RPMI7951 (cell line): ENCODE measurements at regions not wholly inside any gene's neighbourhood (a gene's known extent, or its start where the extent isn't known, plus 50 kb on each side); places are given as distances from the start of the nearest gene placed in this dataset.
"Not testable (repeated sequence)": the region's sequence is repeated elsewhere in the genome, so short reads cannot be mapped to it uniquely, and the experiment has no call there.

Experiments
- DNase-seq: peaks from one replicate; pipeline ENCODE4 v3.0.0-alpha.2; 2012; ENCODE audit warnings: low read depth

DNA sequence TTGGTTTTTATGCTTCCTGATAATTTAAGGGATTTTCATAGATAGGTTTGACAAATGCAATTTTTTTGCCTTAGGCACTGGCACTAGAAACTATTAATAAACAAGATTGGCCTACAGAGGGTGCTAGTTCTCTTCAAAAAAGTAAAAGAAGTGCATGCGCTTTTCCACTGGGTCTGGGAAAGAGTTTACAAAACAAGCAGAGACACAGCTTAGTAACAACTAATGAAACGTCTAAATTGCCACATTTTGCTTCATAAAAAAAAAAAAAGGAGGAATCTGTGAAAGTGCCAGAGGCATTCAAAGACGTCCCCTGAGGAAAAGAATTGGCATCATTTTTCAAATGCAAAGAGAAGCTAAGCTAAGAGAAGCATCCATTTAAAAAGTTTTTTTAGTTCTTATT is 58.3 kb upstream of the EEA1 start:
- DNase-seq: peak; percentile 57

DNA sequence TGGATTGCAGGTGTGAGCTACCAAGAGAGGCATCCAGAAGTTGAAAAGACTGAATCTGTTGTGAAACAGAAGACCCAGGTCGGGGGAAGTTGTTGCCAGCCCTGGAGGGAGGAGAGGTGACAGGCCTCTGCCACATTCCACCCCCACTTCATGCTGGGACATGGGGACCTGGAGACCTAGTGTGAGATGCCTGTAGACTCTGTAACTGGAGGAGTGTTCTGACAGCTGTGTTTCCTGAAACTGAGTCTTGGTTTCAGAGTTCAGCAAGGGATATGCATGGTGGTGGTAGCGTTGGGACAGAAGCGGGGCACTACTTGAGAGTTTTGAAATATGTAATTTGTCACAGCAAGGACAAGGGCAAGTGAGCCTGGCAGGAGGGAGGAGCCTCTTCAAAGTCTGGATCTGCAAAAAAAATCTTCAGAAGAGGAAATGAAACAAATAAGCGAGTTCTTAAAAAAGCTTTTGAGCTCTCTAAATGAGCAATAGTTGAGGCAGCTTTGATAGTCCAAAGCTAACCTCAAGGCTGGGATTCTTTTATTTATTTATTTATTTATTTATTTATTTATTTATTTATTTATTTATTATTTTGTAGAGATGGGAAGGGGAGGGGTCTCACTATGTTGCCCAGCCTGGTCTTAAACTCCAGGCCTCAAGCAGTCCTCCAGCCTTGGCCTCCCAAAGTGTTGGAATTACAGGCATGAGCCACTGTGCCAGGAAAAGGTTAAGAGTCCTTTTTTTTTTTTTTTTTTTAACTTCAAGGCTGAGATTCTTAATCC is 58.9 kb upstream of the EEA1 start:
- no peak for DNase-seq

DNA sequence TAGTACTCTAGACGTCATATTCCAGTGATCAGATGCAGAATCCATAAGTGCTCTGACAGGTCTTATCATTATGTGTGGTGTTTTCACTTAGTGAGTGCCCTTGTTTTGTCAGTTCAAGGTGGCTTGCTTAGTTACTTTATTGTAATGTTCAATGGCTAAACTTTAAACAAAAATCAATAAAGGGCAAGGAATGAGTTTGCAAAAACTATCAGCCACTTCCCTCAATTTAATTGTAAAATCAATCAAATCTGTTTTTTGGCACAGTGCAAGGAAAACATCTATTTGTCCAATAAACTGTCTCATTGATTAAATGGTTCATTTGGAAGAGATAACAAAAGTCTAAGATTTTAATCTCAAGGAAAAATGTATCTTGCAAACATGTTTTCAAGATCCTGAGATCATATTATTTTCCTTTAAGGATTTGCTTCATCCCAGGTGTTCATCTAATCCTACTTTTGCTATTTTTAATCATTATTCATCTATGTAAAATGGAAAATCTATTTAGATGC is 59.6 kb upstream of the EEA1 start:
- DNase-seq: no peak

DNA sequence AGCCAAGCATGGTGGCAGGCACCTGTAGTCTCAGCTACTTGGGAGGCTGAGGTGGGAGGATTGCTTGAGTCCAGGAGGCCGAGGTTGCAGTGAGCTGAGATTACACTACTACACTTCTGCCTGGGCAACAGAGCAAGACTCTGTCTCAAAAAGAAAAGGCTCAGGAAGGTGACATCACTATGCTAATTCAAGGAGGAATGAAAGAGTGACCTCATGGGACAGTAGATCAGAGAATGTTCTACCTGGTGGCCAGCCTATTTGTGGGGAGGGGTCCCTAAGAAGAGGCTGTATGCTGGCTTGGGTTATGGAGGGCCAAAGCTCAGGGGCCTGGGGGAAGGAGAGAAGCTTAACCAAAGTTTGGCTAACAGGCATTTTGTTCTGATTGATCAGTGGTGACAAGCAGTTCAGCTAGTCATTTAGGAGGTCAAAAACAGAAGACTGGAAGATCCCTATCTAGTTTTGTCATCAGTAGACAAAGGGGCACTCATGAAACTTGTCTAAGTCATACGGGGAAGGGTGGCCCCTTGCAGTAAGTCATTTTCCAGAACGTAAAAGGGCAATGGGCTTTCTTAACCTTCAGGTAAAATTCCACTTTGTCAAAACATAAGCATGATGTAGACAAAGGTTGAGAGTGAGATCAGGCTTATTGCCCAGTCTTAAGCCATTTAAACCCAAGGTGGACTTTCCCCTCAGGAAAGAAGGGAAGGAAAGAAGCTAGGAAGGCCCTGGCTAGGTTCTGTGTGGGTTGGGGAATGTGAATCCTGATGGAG is 60.8 kb upstream of the EEA1 start:
- no peak for DNase-seq

DNA sequence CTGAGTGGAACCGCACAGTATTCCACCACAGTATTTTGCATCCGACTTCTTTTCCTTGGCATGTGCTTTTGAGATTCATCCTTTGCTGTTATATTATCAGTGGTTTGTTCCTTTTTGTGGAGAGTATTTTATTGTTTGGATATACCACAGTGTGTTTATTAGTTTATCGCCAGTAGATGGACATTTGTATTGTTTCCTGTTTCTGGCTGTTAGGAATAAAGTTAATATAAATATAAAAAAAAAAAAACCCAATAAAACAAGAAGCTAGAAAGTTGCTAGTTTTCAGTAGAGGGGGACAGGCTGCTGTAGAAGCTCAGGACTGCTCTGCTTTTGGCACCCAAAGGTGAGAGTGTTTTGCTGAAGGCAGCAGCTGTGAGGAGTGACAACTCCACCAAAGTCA is 62.0 kb upstream of the EEA1 start:
- DNase-seq: no peak

DNA sequence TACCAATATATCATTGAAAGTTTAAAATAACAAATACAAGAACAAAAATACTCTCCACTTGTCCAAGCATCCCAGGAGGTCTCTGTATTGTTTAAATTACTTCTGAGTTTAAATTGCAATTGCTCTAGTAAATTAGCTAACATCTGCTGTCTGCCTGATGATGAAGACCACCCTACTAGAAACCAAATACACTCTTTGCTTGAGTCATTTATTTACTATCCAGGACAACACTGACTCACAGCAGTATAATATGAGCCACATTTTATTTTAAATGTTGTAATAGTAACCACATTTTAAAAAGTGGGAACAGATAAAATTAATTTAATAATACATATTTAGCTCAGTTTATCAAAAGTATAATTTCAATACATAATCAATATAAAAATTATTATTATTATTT is 62.9 kb upstream of the EEA1 start:
- no peak for DNase-seq

DNA sequence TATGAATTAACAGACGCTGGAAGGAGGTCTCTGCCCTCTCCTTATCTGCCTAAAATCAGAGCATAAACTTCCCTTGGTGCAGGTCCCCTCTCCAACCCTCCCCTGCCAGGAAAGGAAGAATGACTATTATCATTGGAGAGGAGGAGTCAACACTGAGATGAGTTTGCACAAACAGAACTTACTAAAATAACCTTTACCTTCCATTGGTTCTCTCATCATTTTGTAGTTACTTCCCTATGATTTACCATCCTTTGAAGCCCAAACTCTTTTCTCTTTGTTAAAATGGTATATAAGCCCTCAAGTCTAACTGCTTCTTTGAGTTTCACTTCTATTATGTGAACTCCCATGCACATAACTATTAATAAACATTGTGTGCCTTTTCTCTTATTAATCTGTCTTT is 64.2 kb upstream of the EEA1 start:
- DNase-seq: no peak

DNA sequence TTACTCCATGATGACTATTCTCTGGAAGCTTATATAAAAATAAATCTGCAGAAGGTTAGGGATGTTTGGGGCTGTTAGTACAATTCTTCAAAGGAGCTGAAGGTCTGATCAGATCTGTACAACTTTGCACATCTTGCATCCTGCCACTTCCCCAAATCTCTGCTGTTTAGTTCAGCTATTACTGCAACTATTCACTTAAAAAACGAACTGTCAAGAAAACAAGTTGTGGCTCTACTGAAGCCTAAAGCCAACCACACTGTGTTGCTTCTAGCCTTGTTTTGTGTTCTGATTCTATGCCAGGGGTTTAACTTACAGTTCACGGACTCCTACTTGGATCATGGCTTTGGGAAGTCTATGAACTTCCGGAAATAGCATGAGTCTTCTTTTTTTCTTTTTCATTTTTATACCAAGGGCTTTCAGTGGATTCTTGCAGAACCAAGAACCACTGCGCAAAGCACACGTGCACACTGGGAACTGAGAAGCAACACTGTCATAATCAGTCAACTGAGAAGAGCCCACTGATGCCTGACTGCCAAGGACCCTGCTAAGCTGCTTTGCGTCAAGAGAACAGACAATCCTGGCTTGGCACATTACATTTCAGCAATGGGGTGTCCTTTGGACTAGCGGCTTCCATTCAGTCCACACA is 66.3 kb upstream of the EEA1 start:
- DNase-seq: no peak

DNA sequence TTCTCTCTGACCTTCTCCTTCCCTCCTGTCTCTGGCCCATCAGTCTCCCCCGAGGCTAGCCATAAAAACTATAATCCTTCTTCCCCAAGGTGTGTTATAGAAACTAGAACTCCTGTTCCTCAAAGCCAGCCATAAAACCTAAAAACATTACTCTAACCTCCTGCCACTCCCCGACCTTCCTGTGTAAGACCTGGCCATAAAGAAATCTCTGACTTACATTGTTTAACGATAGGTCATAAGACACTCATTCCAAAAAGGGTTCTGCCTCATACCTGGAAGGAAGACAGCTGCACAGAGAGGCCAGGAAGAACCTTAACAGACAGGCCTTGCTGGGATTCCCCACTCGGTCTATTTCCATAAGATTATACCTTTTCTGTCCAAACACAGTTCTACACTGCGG is 70.9 kb upstream of the EEA1 start:
- no peak for DNase-seq

DNA sequence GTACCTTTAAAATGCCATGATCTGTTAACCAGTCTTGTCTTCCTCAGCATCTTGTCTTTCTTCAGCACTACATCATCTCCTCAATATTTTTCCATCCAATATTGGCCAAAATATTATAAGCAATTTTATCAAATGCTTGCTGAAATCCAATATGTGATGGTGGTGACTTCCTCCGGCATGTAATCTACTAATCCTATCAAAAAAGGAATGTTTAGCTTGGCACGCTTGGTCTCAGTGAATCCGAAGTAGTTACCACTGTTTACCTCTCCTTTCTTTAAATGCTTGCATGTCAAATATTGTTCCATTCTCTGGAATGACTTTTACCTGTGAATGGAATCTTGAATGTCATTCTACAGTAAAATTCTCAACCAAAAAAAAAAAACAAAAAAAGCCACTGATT is 72.3 kb upstream of the EEA1 start:
- DNase-seq: no peak

DNA sequence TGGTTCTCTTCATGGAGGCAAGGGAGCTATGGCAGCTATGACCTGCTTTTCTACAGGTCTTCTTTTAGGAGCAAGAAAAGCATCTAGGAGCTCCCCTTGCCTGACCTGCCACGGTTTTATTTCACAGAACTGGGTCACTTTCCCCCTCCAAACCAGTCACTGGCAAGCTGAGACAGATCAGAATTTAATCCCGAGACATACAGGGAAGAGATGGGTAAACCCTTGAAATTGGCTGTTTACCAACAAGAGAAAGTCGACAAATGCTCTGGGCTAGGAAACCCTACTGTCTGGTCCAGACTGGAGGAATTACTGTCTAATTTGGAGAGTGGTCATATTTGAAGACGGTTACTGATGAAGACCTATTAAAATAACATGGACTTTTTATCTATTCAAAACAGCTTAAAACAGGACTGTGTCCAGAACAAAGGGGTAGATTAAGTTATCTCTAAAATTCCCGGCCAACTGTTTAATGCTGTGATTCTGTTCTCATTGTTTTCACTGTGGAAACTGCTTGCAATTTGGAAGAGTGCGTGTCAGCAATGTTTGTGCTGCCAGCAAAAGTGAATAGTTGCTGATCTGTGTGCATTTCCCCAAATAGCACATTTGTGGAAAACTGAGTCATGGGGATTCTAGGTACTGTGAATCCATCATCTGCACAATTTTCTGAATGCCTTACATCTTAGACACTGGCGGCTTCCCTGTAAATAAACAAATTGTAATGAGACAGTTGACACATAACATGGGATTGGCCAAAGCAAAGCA is 73.4 kb upstream of the EEA1 start:
- DNase-seq: peak; percentile 53

DNA sequence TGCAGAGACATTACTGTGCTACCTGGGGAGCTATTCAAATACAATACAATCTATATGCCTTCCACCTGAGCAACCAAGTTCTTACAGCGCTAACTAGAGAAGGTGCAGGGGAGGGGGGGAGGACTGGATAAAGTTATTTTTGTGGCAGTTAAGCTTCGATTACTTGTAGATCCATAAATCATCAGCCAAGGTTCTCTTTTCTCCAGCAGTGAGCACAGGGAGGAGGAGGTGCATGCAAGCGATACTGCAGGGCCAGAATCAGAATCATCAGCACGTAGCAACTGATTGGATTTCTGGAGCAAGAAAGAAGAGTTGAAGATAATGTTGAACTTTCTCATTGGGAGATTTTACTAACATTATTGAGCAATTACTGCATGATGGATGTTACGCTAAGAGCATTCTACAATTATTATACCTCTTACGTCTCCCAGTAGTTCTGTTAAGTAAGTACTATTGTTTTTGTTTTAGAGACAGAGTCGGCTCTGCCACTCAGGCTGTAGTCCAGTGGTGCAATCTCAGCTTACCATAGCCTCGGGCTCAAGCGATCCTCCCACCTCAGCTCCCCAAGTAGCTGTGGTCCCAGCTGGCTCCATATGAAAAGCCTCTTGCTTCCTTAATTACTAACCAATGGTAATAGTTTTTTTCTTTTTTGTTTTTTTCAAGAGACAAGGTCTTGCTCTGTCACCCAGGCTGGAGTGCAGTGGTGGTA is 74.6 kb upstream of the EEA1 start:
- peak; percentile 41 for DNase-seq

DNA sequence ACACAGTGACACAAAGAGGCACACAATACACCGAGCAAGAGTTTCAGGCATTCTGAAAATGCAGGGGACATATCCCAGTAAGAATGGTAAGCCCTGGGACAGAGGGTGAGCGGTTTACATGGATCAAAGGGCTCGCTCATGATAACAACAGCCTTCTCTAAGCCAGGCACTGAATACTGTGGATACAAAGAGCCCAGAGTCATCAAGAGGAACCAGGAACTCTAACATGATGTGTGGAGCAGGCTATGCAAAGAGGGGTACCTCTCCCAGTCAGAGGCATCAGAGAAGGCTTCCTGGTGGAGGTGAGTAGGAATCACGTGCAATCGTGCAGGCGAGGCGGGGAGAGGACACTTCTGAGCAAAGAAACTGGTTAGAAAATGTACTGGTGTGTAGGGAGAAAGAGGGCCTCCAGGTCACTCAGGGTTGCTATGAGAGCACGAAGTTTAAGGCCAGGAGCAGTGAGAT is 76.9 kb upstream of the EEA1 start:
- no peak for DNase-seq

DNA sequence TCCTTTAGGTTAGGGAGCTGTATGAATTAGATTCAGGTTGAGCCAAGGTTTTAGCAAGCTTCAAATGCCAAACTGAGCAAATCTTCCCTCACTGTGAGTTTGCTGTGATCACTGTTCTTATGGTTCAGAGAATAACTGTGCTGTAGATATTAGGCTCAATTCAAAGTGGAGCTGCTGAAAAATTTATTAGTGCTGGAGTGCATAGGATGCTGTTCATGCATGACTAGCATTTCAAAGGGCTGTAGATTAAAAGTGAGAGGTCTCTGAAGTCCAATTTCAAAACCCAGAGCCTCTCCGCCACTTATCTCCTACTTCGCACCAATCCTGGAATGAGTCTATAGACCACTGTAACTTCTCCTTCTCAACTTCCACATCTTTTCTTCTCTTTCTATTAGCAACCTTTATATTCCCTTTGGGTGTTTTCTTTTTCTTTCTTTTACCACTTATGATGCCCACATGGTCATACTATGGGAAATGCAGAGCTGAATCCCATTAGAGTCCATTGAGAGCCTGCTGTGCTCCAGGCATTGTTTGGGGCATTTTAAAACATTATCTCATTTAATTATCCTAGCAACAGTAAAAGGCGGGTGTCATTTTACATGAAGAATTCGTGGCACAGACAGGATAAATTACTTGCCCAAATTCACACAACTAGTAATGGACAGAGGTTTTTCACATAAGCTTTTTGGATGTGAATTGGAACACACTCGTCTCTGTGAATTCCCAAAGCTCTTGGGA is 77.5 kb upstream of the EEA1 start:
- no peak for DNase-seq

DNA sequence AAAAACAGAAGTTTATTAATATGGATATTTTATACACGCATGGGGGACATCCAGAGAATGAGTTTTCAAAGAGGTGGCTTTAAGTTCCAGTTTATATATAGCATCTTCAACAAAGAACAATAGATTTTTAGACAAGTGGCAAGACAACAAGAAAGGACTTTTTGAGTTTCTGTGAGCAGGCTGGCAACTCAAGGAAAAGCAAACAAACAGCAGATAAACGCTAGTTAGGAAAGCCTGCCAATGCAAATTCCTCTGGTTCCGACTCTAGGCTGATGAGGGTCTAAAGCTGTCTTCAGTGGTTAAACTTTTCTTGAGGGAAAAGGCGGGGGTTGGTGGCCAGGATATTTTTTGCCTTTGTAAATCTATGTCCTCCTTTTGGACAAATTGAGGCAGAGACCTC is 78.4 kb upstream of the EEA1 start:
- DNase-seq: no peak

DNA sequence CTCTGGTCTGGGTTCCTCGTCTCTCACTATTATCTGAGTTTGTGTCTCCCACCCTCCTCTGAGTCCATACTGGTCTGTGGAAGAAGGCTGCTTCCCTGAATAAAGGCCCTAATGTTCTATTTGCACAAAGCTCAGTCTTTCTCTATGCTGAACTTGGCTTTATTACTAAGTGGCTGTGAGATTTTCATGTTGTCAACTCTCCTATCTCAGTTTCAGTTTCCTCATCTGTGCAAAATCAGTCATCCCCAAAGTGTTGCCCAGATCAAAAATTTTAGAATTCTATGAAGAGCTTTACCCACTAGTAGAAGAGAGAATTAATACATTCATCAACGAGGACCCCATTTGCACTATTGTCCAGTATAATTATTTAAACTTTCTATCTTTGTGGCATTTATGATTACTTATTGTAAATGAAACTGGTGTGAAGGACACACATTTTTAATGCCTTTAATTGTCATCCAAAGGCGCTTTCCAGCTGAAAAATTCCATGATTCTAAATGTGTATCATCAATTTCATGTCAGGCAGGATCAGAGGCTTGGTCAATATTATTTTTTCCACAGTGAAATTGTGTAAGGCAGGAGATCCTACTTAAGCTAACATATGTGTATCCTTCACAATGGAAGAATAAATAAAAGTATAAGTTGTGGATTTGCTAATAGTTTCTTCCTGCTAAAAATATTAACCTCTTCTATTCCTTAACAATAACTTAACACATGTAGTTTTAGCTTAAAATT is 79.1 kb upstream of the EEA1 start:
- no peak for DNase-seq

DNA sequence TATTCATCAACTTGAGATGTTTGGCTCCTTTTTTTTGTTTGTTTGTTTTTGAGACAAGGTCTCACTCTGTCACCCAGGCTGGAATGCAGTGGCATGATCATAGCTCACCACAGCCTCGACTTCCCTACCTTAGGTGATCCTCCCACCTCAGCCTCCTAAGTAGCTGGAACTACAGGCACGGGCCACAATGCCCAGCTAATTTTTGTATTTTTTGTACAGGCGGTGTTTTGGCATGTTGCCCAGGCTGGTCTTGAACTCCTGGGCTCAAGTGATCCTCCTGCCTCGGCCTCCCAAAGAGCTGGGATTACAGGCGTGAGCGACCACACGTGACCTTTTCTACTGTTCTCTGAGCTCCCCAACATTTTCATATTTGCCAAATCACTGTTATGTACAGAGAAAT is 79.8 kb upstream of the EEA1 start:
- DNase-seq: not testable (repeated sequence)

DNA sequence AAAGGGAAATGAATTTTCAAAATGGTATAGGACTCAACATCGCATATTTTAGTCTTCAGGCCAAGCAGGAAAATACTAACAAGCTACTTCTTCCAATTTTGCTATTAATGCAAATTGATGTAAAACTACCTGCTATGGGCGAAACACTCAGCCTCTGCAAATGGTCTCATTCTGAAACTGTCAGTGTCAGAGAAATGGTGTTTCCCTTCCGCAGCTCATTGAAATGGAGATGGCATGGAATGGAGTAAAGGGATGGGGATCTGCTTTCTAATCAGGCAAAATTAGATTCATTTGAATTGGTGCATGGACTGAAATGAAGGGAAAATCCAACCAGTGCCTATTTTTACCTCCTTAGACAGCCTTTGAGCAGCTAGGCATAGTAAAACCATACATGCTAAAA is 80.4 kb upstream of the EEA1 start:
- DNase-seq: no peak

DNA sequence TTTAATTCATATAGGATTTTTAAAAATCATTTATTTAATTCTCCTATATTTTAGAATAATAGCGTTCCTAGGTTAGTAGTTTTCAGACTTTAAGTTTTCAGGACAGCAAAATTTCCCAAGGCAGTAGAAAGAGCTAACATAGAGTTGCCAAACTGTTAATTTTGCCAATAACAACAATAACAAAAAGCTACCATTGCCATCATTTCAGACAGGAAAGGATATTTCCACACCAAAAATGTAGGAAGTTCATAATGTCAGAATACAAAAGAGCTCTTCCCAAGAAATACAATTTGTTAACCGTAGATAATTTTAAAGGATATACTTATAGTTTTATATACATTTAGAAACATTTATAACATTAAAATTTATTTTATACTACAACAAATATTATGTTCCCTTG is 81.4 kb upstream of the EEA1 start:
- no peak for DNase-seq

DNA sequence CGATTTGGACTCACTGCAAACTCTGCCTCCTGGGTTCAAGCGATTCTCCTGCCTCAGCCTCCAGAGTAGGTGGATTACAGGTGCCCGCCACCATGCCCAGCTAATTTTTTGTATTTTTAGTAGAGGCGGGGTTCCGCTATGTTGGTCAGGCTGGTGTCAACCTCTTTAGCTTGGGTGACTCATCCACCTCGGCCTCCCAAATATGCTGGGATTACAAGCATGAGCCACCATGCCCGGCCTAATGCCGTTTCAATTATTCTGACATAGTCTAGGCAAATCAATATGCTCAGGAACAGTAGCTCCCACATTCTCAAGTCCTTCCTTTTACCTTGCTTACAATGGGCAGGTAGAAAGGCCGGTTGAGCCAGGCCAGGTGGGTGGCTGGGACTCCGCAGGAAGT is 82.0 kb upstream of the EEA1 start:
- no peak for DNase-seq
